Keratinocyte (primary cell): ENCODE measurements at regions not wholly inside any gene's neighbourhood (a gene's known extent, or its start where the extent isn't known, plus 50 kb on each side); places are given as distances from the start of the nearest gene placed in this dataset.

ENCODE experiments used
- DNase-seq: peaks from one replicate; pipeline ENCODE4 v3.0.0-alpha.2; 2011; ENCODE audit warnings: low read depth, missing footprints, low spot score
- FAIRE-seq: peaks from 2 replicates; lab custom pipeline; 2011; peaks lifted over from hg19 to GRCh38; lab: Jason Lieb, UNC
- H2AFZ ChIP-seq: 2 replicates; pipeline ENCODE4 v1.6.0; 2012; ENCODE audit warnings: low read length, control low read depth, inconsistent platforms; ENCODE audit not compliant: control insufficient read depth
- H3K27ac ChIP-seq: 2 replicates; pipeline ENCODE4 v1.5.1; 2011; ENCODE audit warnings: low read length; ENCODE audit not compliant: control insufficient read depth, insufficient read depth
- H3K27me3 ChIP-seq: 3 replicates; pipeline ENCODE4 v1.6.0; 2011; ENCODE audit warnings: low read length; ENCODE audit not compliant: control insufficient read depth, insufficient read depth; ENCODE audit errors: extremely low read depth
- H3K36me3 ChIP-seq, 2 experiments: 2 replicates in 1 of 2; 3 replicates in 1 of 2; pipeline ENCODE4 v1.5.1; 2011; ENCODE audit warnings: low read length in 2 of 2, mild to moderate bottlenecking in 1 of 2; ENCODE audit not compliant: control insufficient read depth in 2 of 2, insufficient read depth in 2 of 2; ENCODE audit errors: extremely low read depth in 1 of 2
- H3K4me1 ChIP-seq: 3 replicates; pipeline ENCODE4 v1.5.1; 2011; ENCODE audit warnings: low read length; ENCODE audit not compliant: control insufficient read depth, insufficient read depth; ENCODE audit errors: extremely low read depth
- H3K4me2 ChIP-seq: 3 replicates; pipeline ENCODE4 v1.6.0; 2011; ENCODE audit warnings: low read depth, low read length; ENCODE audit not compliant: control insufficient read depth, insufficient read depth; ENCODE audit errors: extremely low read depth
- H3K4me3 ChIP-seq, 3 experiments: fragments of 200-600 bp in 1 of 3; sonication (generic) in 1 of 3; 2 replicates in 2 of 3; 3 replicates in 1 of 3; pipeline ENCODE4 v1.5.1; 2011 to 2016; ENCODE audit warnings: low read length in 3 of 3, mild to moderate bottlenecking in 3 of 3, control low read depth in 2 of 3, inconsistent platforms in 1 of 3, low read depth in 1 of 3, mixed read lengths in 1 of 3, mixed run types in 1 of 3, moderate library complexity in 1 of 3; ENCODE audit not compliant: control insufficient read depth in 2 of 3, insufficient read depth in 2 of 3; ENCODE audit errors: extremely low read depth in 1 of 3
- H3K79me2 ChIP-seq: 2 replicates; pipeline ENCODE4 v1.6.0; 2012; ENCODE audit warnings: low read length; ENCODE audit not compliant: control insufficient read depth, insufficient read depth
- H3K9ac ChIP-seq: 3 replicates; pipeline ENCODE4 v1.6.0; 2011; ENCODE audit warnings: low read length; ENCODE audit not compliant: control insufficient read depth, insufficient read depth; ENCODE audit errors: extremely low read depth
- H3K9me1 ChIP-seq: 3 replicates; pipeline ENCODE4 v1.6.0; 2011; ENCODE audit warnings: low read length; ENCODE audit not compliant: control insufficient read depth, insufficient read depth; ENCODE audit errors: extremely low read depth
- H3K9me3 ChIP-seq: 2 replicates; pipeline ENCODE4 v1.5.1; 2012; ENCODE audit warnings: low read depth, low read length; ENCODE audit not compliant: control insufficient read depth
- H4K20me1 ChIP-seq: 3 replicates; pipeline ENCODE4 v1.6.0; 2011; ENCODE audit warnings: low read length; ENCODE audit not compliant: control insufficient read depth, insufficient read depth; ENCODE audit errors: extremely low read depth
- CTCF ChIP-seq, 3 experiments: IDR thresholded peaks in 1 of 3; conservative IDR thresholded peaks in 1 of 3; optimal IDR thresholded peaks in 1 of 3; 2 replicates in 2 of 3; 3 replicates in 1 of 3; pipeline versions ENCODE3 to v1.5.1; 2011; ENCODE audit warnings: low read length in 3 of 3, mild to moderate bottlenecking in 3 of 3, moderate library complexity in 2 of 3, control low read depth in 1 of 3, inconsistent platforms in 1 of 3; ENCODE audit not compliant: insufficient read depth in 2 of 3; ENCODE audit errors: extremely low read depth in 1 of 3
- EZH2 ChIP-seq: IDR thresholded peaks from one replicate; pipeline ENCODE4 v1.6.1; 2012; ENCODE audit warnings: inconsistent platforms, mild to moderate bottlenecking, low read length, moderate library complexity
- dilution Hi-C: fragments of 300-500 bp; cut with MboI; formaldehyde crosslinking; loops from one replicate; pipeline ENCODE4 v1.7.0; 2020; ENCODE audit warnings: low sequenced_read_pairs; ENCODE audit not compliant: extremely low pct_ligation_motif_present

- DNase-seq (no peak), FAIRE-seq (no peak)
- H3K4me1 ChIP-seq: peaks cover 7% of the 10 kb centered on the region
- H3K9ac ChIP-seq: no peak overlapping the region
- no peak overlapping the region for H3K27ac ChIP-seq
- H3K36me3 ChIP-seq: no peaks in the 10 kb centered on the region
- dilution Hi-C loops: no loop called here
- H3K4me3 ChIP-seq: no peak overlapping the region
- no peaks in the 10 kb centered on the region for H4K20me1 ChIP-seq
- no peak overlapping the region for H2AFZ ChIP-seq
- H3K4me2 ChIP-seq: no peak overlapping the region
- H3K27me3 ChIP-seq: peaks cover 6% of the 10 kb centered on the region
- no peaks in the 10 kb centered on the region for H3K79me2 ChIP-seq
- no peak for TF ChIP-seq EZH2
- no peak for TF ChIP-seq CTCF (optimal IDR thresholded peaks at IDR 0.05 in 1 of 3, IDR thresholded peaks at IDR 0.05 in 1 of 3, conservative IDR thresholded peaks at IDR 0.05 in 1 of 3; ENCODE audit: extremely low read depth in 1 of 3, insufficient read depth in 2 of 3, low read length in 3 of 3)
- no peaks in the 10 kb centered on the region for H3K9me1 ChIP-seq
- no peaks in the 10 kb centered on the region for H3K9me3 ChIP-seq
Observed at GRCh38 chr6:14610141-14610540, 492.6 kb downstream of the CD83 start.

GRCh38 chr6:14612016-14612980 is 494.7 kb downstream of the CD83 start:
- H3K4me2 ChIP-seq: peak overlapping the region; percentile 25
- no peaks in the 10 kb centered on the region for H4K20me1 ChIP-seq
- no peak overlapping the region for H3K4me3 ChIP-seq
- H3K4me1 ChIP-seq: peaks cover 7% of the 10 kb centered on the region
- H3K36me3 ChIP-seq: no peaks in the 10 kb centered on the region
- H3K9me3 ChIP-seq: peaks cover 3% of the 10 kb centered on the region
- H3K27ac ChIP-seq: no peak overlapping the region
- H2AFZ ChIP-seq: no peak overlapping the region
- TF ChIP-seq EZH2: no peak
- no peak for TF ChIP-seq CTCF (optimal IDR thresholded peaks at IDR 0.05 in 1 of 3, IDR thresholded peaks at IDR 0.05 in 1 of 3, conservative IDR thresholded peaks at IDR 0.05 in 1 of 3; ENCODE audit: extremely low read depth in 1 of 3, insufficient read depth in 2 of 3, low read length in 3 of 3)
- peaks cover 6% of the 10 kb centered on the region for H3K27me3 ChIP-seq
- no peak overlapping the region for H3K9ac ChIP-seq
- peak; percentile 36 for FAIRE-seq
- dilution Hi-C loops: no loop called here
- no peaks in the 10 kb centered on the region for H3K9me1 ChIP-seq
- DNase-seq: no peak
- H3K79me2 ChIP-seq: no peaks in the 10 kb centered on the region
